Sigmoid colon (tissue), 6 donors: ENCODE measurements at regions not wholly inside any gene's neighbourhood (a gene's known extent, or its start where the extent isn't known, plus 50 kb on each side); places are given as distances from the start of the nearest gene placed in this dataset.
A peak's percentile ranks its signal among the peaks of the same experiment; 100 is the strongest.

Experiments
- DNase-seq: peaks from one replicate; pipeline ENCODE4 v3.0.0-alpha.2; 2019
- H3K27ac ChIP-seq, 4 donors: fragments of 200-600 bp; sonication (generic); one replicate each; pipeline ENCODE4 v1.5.1; 2016 to 2019; ENCODE audit warnings: mild to moderate bottlenecking in 1 of 4
- H3K27me3 ChIP-seq, 3 donors: fragments of 200-600 bp; sonication (generic); one replicate each; pipeline ENCODE4 v1.5.1; 2019; ENCODE audit warnings: mild to moderate bottlenecking in 1 of 3
- H3K36me3 ChIP-seq, 4 donors: fragments of 200-600 bp; sonication (generic); one replicate each; pipeline ENCODE4 v1.5.1; 2016 to 2019
- H3K4me1 ChIP-seq, 4 donors: fragments of 200-600 bp; sonication (generic); one replicate each; pipeline ENCODE4 v1.5.1; 2017 to 2019
- H3K4me3 ChIP-seq, 4 donors: fragments of 200-600 bp; sonication (generic); one replicate each; pipeline ENCODE4 v1.5.1; 2017 to 2019; ENCODE audit warnings: mild to moderate bottlenecking in 2 of 4, moderate library complexity in 1 of 4
- H3K9me3 ChIP-seq, 4 donors: fragments of 200-600 bp in 3 of 4; sonication (generic) in 3 of 4; one replicate each; pipeline versions ENCODE4 v1.5.1 to v1.6.1; 2013 to 2019
- EP300 ChIP-seq, 4 donors: sonication (generic); formaldehyde crosslinking; IDR thresholded peaks; one replicate each; pipeline ENCODE4 v1.6.1; 2017; ENCODE audit warnings: antibody characterized with exemption in 4 of 4
- POLR2A ChIP-seq, 2 donors: fragments of 450-650 bp; IDR thresholded peaks; one replicate each; pipeline ENCODE4 v1.6.1; 2016; ENCODE audit warnings: antibody characterized with exemption in 2 of 2, mild to moderate bottlenecking in 2 of 2, moderate library complexity in 2 of 2
- POLR2AphosphoS5 ChIP-seq, 4 donors: sonication (generic); formaldehyde crosslinking; IDR thresholded peaks; one replicate each; pipeline ENCODE4 v1.6.1; 2017; ENCODE audit warnings: antibody characterized with exemption in 4 of 4
- WGBS, 2 donors: extraction: QIAGEN DNeasy Blood & Tissue Kit; methylation state at CpG; one replicate each; pipeline ENCODE4 v1.1.7; 2013; 5-methylcytosine and 5-hydroxymethylcytosine counted together
- intact Hi-C: fragments of 100-400 bp; cut with DNase I; formaldehyde crosslinking; loops from one replicate; pipeline ENCODE4 v1.15.1; 2023
- TF ChIP-seq, protein P1 (sequence below), 4 experiments: fragments of 450-650 bp in 3 of 4; fragments of 200-600 bp in 1 of 4; IDR thresholded peaks; one replicate each; pipeline ENCODE4 v1.5.1; 2016 to 2019; ENCODE audit warnings: antibody characterized with exemption in 4 of 4, mild to moderate bottlenecking in 3 of 4, moderate library complexity in 2 of 4
- donor health status: healthy with polysubstance abuse.
- donor health status: healthy.

DNA sequence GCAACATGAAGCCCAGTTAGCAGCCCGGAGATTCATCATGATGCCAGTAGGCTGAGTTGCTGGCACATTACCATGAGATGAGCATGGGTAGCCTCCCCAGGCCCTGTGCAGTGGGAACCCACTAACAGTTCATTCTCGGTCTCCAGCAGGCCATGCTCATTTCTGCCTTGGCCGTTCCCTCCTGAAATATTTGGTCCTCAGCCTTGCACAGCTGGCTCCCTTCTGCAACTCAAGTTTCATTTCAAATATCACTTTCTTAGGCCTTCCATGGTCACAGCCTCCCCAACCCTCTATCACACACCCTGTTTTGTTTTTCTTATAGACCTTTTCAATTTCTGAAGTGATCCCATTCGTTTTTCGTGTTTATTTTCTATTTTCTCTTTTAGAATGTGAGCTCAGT lies 125.4 kb upstream of the VLDLR start:
- DNase-seq, result no peak
- TF ChIP-seq POLR2AphosphoS5 (IDR thresholded peaks at IDR 0.05) (no peak), POLR2A (IDR thresholded peaks at IDR 0.05) (no peak), EP300 (IDR thresholded peaks at IDR 0.05) (no peak)
- TF ChIP-seq, protein P1, sequence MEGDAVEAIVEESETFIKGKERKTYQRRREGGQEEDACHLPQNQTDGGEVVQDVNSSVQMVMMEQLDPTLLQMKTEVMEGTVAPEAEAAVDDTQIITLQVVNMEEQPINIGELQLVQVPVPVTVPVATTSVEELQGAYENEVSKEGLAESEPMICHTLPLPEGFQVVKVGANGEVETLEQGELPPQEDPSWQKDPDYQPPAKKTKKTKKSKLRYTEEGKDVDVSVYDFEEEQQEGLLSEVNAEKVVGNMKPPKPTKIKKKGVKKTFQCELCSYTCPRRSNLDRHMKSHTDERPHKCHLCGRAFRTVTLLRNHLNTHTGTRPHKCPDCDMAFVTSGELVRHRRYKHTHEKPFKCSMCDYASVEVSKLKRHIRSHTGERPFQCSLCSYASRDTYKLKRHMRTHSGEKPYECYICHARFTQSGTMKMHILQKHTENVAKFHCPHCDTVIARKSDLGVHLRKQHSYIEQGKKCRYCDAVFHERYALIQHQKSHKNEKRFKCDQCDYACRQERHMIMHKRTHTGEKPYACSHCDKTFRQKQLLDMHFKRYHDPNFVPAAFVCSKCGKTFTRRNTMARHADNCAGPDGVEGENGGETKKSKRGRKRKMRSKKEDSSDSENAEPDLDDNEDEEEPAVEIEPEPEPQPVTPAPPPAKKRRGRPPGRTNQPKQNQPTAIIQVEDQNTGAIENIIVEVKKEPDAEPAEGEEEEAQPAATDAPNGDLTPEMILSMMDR (IDR thresholded peaks at IDR 0.05), result no peak
- 88 to 92% methylated on average over 5 of the region's 5 CpGs for WGBS, 2 donors
- peaks cover 0 to 47% (median 25%) of the 10 kb centered on the region in 4 donors for H3K4me1 ChIP-seq
- H3K9me3 ChIP-seq, result no peaks in the 10 kb centered on the region
- intact Hi-C loops, result no loop called here
- H3K27me3 ChIP-seq, result no peaks in the 10 kb centered on the region
- H3K4me3 ChIP-seq, result no peak overlapping the region
- H3K27ac ChIP-seq, result peak overlapping the region in 2 of 4 donors; percentile 9 to 56
- no peaks in the 10 kb centered on the region for H3K36me3 ChIP-seq

DNA sequence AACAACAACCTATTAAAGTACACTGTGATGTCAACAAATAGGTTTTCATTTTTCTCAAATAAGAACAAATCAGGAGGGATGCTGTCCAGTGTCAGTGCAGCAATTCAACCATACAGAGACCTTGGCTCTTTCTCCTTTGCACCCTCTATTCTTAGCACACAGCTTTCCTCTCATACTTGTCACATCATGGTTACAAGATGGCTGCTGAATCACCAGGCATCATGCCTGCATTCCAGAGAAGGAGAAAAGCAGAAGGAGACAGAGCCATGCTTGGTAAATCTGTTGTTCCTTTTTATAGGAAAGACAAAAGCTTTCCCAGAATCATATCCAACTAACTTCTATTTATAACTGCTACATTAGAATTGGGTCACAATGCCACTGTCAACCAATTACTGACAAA lies 124.7 kb upstream of the VLDLR start:
- intact Hi-C loops, result no loop called here
- H3K27ac ChIP-seq, result peak overlapping the region in 2 of 4 donors; percentile 20 to 21
- no peaks in the 10 kb centered on the region for H3K9me3 ChIP-seq
- H3K36me3 ChIP-seq, result no peaks in the 10 kb centered on the region
- H3K4me3 ChIP-seq, result no peak overlapping the region
- peaks cover 0 to 47% (median 25%) of the 10 kb centered on the region in 4 donors for H3K4me1 ChIP-seq
- no peaks in the 10 kb centered on the region for H3K27me3 ChIP-seq
- no peak for TF ChIP-seq EP300 (IDR thresholded peaks at IDR 0.05)
- no peak for TF ChIP-seq POLR2A (IDR thresholded peaks at IDR 0.05)
- TF ChIP-seq, protein P1 (IDR thresholded peaks at IDR 0.05), result no peak
- no peak for TF ChIP-seq POLR2AphosphoS5 (IDR thresholded peaks at IDR 0.05)
- DNase-seq, result no peak

DNA sequence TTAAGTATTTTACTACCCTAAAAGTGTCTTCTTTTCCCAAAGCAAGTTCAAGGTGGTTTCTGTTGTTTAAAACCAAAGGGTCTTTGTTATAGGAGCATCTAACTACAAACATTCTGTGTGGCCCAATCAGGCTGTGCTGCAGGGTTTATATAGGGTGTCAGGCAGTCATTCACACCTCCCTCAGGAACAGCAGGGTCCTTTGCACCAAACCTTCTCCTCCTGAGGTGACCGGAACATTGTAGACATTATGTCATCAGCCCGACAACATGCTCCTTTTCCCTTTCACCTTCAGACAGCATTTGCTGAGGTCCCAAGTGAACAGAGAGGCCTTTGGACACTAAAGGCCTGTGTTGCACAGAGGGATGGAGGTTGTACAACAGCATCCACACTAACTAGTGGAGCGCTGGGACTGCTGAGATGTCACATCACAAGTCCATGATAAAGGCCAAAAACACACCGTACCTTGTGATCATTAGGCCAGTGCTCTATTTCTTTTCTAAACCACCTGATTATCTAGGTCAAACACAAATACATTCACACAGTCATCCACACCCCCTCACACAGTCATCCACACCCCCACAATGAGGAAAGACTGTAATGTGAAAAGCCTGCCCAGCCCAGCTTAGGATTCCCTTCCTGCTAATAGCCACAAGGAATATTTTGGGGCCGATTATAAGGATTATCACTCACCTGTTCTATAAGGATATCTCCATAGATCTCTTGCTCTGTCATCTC lies 123.8 kb upstream of the VLDLR start:
- Histone ChIP-seq H3K27me3 (no peaks in the 10 kb centered on the region), H3K27ac (peak overlapping the region in 1 of 4 donors; percentile 21), H3K4me1 (peaks cover 0 to 42% (median 24%) of the 10 kb centered on the region in 4 donors), H3K4me3 (no peak overlapping the region), H3K9me3 (no peaks in the 10 kb centered on the region), H3K36me3 (no peaks in the 10 kb centered on the region)
- intact Hi-C loops, result no loop called here
- TF ChIP-seq POLR2A (IDR thresholded peaks at IDR 0.05) (no peak), EP300 (IDR thresholded peaks at IDR 0.05) (no peak), POLR2AphosphoS5 (IDR thresholded peaks at IDR 0.05) (no peak)
- TF ChIP-seq, protein P1 (IDR thresholded peaks at IDR 0.05), result no peak
- DNase-seq, result no peak
- WGBS, 2 donors, result 75 to 76% methylated on average over 5 of the region's 5 CpGs

DNA sequence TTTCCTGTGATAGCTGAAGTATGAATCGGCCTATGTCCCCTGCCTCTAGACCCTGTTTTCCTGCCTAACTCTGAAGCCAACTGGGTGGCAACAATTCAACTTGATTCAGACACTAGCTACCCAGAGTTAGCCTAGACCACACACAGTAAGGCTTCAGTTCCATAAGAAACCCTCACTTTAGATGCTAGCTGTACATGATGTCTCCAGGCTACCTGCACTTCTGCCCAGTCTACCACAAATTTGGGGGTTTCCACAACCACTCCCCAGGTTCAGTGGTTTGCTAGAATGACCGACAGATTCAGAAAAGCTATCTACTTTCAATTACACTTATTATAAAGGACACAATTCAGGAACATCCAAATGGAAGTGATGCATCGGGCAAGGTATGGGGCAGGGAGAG lies 119.4 kb upstream of the VLDLR start:
- 93 to 94% methylated on average over 3 of the region's 3 CpGs for WGBS, 2 donors
- TF ChIP-seq EP300 (IDR thresholded peaks at IDR 0.05) (no peak), POLR2AphosphoS5 (IDR thresholded peaks at IDR 0.05) (no peak), POLR2A (IDR thresholded peaks at IDR 0.05) (no peak)
- TF ChIP-seq, protein P1 (IDR thresholded peaks at IDR 0.05), result no peak
- Histone ChIP-seq H3K4me3 (no peak overlapping the region), H3K36me3 (no peaks in the 10 kb centered on the region), H3K27me3 (no peaks in the 10 kb centered on the region), H3K27ac (no peak overlapping the region), H3K9me3 (no peaks in the 10 kb centered on the region), H3K4me1 (peaks cover 0 to 21% (median 3%) of the 10 kb centered on the region in 4 donors)
- intact Hi-C loops, result no loop called here
- no peak for DNase-seq

DNA sequence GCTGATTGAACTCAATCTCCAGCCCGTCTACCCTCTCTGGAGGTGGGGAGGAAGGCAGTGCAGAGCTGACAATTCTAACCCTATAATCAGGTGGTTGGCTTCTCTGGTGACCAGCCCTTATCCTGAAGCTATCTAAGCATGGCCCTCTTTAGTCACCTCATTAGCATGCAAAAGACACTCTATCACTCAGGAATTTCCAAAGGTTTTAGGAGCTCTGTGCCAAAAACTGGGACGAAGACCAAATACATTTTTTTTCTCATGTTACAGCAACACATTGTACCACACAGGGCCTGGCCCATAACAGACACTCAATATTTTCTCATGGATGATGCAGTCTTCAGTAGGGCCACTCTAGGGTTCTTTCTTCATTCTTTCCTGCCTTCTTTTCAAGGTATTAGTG lies 118.8 kb upstream of the VLDLR start:
- H3K36me3 ChIP-seq, result no peaks in the 10 kb centered on the region
- no peaks in the 10 kb centered on the region for H3K9me3 ChIP-seq
- peaks cover 0 to 21% (median 3%) of the 10 kb centered on the region in 4 donors for H3K4me1 ChIP-seq
- no peak overlapping the region for H3K4me3 ChIP-seq
- no peaks in the 10 kb centered on the region for H3K27me3 ChIP-seq
- intact Hi-C loops, result no loop called here
- TF ChIP-seq POLR2A (IDR thresholded peaks at IDR 0.05), result no peak
- TF ChIP-seq EP300 (IDR thresholded peaks at IDR 0.05), result no peak
- TF ChIP-seq POLR2AphosphoS5 (IDR thresholded peaks at IDR 0.05), result no peak
- TF ChIP-seq, protein P1 (IDR thresholded peaks at IDR 0.05), result no peak
- no peak overlapping the region for H3K27ac ChIP-seq
- DNase-seq, result no peak
- WGBS, 2 donors, result 92 to 94% methylated on average over 2 of the region's 2 CpGs
